Kidney tubule cell (primary cell): ENCODE measurements at regions not wholly inside any gene's neighbourhood (a gene's known extent, or its start where the extent isn't known, plus 50 kb on each side); places are given as distances from the start of the nearest gene placed in this dataset.
A peak's percentile ranks its signal among the peaks of the same experiment; 100 is the strongest.
"Not testable (repeated sequence)": the region's sequence is repeated elsewhere in the genome, so short reads cannot be mapped to it uniquely, and the experiment has no call there.

Source experiments
- DNase-seq: peaks from one replicate; pipeline ENCODE4 v3.0.0-alpha.2; 2018; ENCODE audit warnings: low spot score

GRCh38 chr12:59082952-59083351 is 162.6 kb upstream of the LRIG3 start:
- no peak for DNase-seq

GRCh38 chr12:59080101-59080500 is 159.8 kb upstream of the LRIG3 start:
- no peak for DNase-seq

- no peak for DNase-seq
These were observed 159.2 kb upstream of the LRIG3 start for GRCh38 chr12:59079472-59079871.

- DNase-seq = no peak
These were observed 158.7 kb upstream of the LRIG3 start for GRCh38 chr12:59079002-59079401.

- DNase-seq = no peak
These were observed 157.5 kb upstream of the LRIG3 start for GRCh38 chr12:59077575-59078426.

- no peak for DNase-seq
These were observed 156.8 kb upstream of the LRIG3 start for GRCh38 chr12:59077153-59077552.

- DNase-seq = no peak
These were observed 156.3 kb upstream of the LRIG3 start for GRCh38 chr12:59076622-59077021.

- no peak for DNase-seq
These were observed 155.7 kb upstream of the LRIG3 start for GRCh38 chr12:59075968-59076490.

GRCh38 chr12:59075141-59075540 is 154.8 kb upstream of the LRIG3 start:
- DNase-seq = no peak

- DNase-seq = no peak
These were observed 150.1 kb upstream of the LRIG3 start for GRCh38 chr12:59070322-59070933.

GRCh38 chr12:59069516-59069915 is 149.2 kb upstream of the LRIG3 start:
- no peak for DNase-seq

GRCh38 chr12:59068436-59068835 is 148.1 kb upstream of the LRIG3 start:
- peak; percentile 47 for DNase-seq

GRCh38 chr12:59067083-59067482 is 146.8 kb upstream of the LRIG3 start:
- peak; percentile 95 for DNase-seq

GRCh38 chr12:59066445-59066844 is 146.1 kb upstream of the LRIG3 start:
- no peak for DNase-seq

GRCh38 chr12:59059088-59059935 is 139.0 kb upstream of the LRIG3 start:
- DNase-seq = no peak

GRCh38 chr12:59056966-59057365 is 136.7 kb upstream of the LRIG3 start:
- no peak for DNase-seq

- peak; percentile 96 for DNase-seq
These were observed 135.0 kb upstream of the LRIG3 start for GRCh38 chr12:59055204-59055860.

- DNase-seq = not testable (repeated sequence)
These were observed 133.1 kb upstream of the LRIG3 start for GRCh38 chr12:59053266-59053899.

- no peak for DNase-seq
These were observed 126.6 kb upstream of the LRIG3 start for GRCh38 chr12:59046763-59047534.

GRCh38 chr12:59044791-59045190 is 124.5 kb upstream of the LRIG3 start:
- DNase-seq = no peak
